ENCODE measurements at regions not wholly inside any gene's neighbourhood (a gene's known extent, or its start where the extent isn't known, plus 50 kb on each side); places are given as distances from the start of the nearest gene placed in this dataset.
A peak's percentile ranks its signal among the peaks of the same experiment; 100 is the strongest.

DNA sequence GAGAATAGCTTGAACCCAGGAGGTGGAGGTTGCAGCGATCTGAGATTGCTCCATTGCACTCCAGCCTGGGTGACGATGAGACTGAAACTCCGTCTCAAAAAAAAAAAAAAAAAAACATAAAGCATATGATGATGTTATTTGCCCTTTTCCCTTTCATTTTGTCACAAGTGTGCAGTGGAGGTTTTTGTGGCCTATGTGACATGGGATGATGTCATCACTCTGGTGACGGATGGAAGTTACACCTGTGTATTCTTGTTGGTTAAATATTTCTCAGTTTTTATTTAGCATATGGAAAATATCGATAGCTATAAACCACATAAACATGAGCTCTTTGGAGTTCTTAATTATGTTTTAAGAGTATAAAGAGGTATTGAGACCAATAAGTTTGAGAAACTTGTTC lies 71.8 kb upstream of the EMX2 start:
- 46% methylated on average over 5 of the region's 5 CpGs for WGBS (ENCODE audit: low lambda C conversion rate)
- intact Hi-C loops (cut with micrococcal nuclease; ENCODE audit: unreplicated experiment) = no loop called here
- Histone ChIP-seq H3K9me3 (ENCODE audit: low read length) (no peaks in the 10 kb centered on the region), H3K4me2 (ENCODE audit: low read depth, low read length) (no peak overlapping the region), H2AFZ (ENCODE audit: low read length) (no peak overlapping the region), H3K36me3 (replicated peaks in 1 of 2; ENCODE audit: control insufficient read depth in 1 of 2, insufficient read depth in 2 of 2, low read length in 2 of 2) (no peaks in the 10 kb centered on the region), H3K9ac (ENCODE audit: insufficient read depth, low read depth, low read length) (no peak overlapping the region), H3K4me3 (replicated peaks in 1 of 3; ENCODE audit: insufficient read depth in 1 of 3, low read depth in 2 of 3, low read length in 3 of 3) (no peak overlapping the region), H3K79me2 (ENCODE audit: insufficient read depth, low read length) (no peaks in the 10 kb centered on the region), H4K20me1 (ENCODE audit: insufficient read depth, low read length) (no peaks in the 10 kb centered on the region), H3K27ac (ENCODE audit: extremely low read length, insufficient read depth, low read length) (no peak overlapping the region), H3K27me3 (ENCODE audit: control insufficient read depth in 1 of 2, insufficient read depth in 2 of 2, low read length in 2 of 2) (no peaks in the 10 kb centered on the region; a peak in 1 of 5 replicates), H3K4me1 (ENCODE audit: insufficient read depth, low read length) (no peaks in the 10 kb centered on the region)
- BruUV-seq (replicated peaks) = no TSS peak
- in situ Hi-C loops (cut with HindIII; ENCODE audit: extremely low pct_ligation_motif_present, low pct_unique_long_range_greater_than_20kb) = no loop called here
- DNase-seq (ENCODE audit: low spot score) (no peak), ATAC-seq (no peak), FAIRE-seq (no peak)
- no peak for TF ChIP-seq GPBP1L1 (CRISPR knock-in tag; IDR thresholded peaks at IDR 0.05)
- no peak for TF ChIP-seq MEIS2 (CRISPR knock-in tag; IDR thresholded peaks at IDR 0.05)
- TF ChIP-seq ZMYM3 (CRISPR knock-in tag; IDR thresholded peaks at IDR 0.05) = no peak
- TF ChIP-seq POLR2AphosphoS5 (IDR thresholded peaks at IDR 0.05; ENCODE audit: low read depth, low read length) = no peak
- TF ChIP-seq ATF7 (IDR thresholded peaks at IDR 0.05) = peak; percentile 89
- TF ChIP-seq ATF7 (CRISPR knock-in tag; IDR thresholded peaks at IDR 0.05) = no peak
- TF ChIP-seq CREB1 (IDR thresholded peaks at IDR 0.05) = peak; percentile 63
- no peak for TF ChIP-seq CREB1 (CRISPR knock-in tag; IDR thresholded peaks at IDR 0.05)
- ChIA-PET POLR2A (no interaction called here), CTCF (ENCODE audit: low intra/inter-chr PET ratio, low total read pairs) (no interaction called here)

DNA sequence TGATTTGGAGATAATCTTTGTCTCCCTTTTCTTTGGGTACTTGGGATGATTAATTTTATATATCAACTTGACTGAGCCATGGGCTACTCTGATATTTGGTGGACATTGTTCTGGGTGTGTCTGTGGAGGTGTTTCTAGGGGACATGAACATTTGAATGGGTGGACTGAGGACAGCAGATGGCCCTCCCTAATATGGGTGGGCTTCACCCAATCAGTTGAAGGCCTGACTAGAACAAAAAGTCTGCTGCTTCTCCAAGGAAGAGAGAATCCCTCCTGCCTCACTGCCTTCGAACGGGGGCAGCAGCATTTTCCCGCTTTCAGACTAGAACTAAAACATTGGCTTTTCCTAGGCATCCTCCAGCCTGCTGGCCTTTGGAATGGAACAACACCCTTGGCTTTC lies 73.9 kb upstream of the EMX2 start:
- ATAC-seq = no peak
- ChIA-PET POLR2A (no interaction called here), CTCF (ENCODE audit: low intra/inter-chr PET ratio, low total read pairs) (no interaction called here)
- Histone ChIP-seq H3K4me1 (ENCODE audit: insufficient read depth, low read length) (no peaks in the 10 kb centered on the region), H3K9ac (ENCODE audit: insufficient read depth, low read depth, low read length) (no peak overlapping the region), H2AFZ (ENCODE audit: low read length) (no peak overlapping the region), H3K4me2 (ENCODE audit: low read depth, low read length) (no peak overlapping the region), H3K9me3 (ENCODE audit: low read length) (no peaks in the 10 kb centered on the region), H4K20me1 (ENCODE audit: insufficient read depth, low read length) (no peaks in the 10 kb centered on the region), H3K4me3 (replicated peaks in 1 of 3; ENCODE audit: insufficient read depth in 1 of 3, low read depth in 2 of 3, low read length in 3 of 3) (no peak overlapping the region), H3K36me3 (replicated peaks in 1 of 2; ENCODE audit: control insufficient read depth in 1 of 2, insufficient read depth in 2 of 2, low read length in 2 of 2) (no peaks in the 10 kb centered on the region), H3K27me3 (ENCODE audit: control insufficient read depth in 1 of 2, insufficient read depth in 2 of 2, low read length in 2 of 2) (no peaks in the 10 kb centered on the region; a peak in 1 of 5 replicates), H3K79me2 (ENCODE audit: insufficient read depth, low read length) (no peaks in the 10 kb centered on the region), H3K27ac (ENCODE audit: extremely low read length, insufficient read depth, low read length) (no peak overlapping the region)
- no peak for DNase-seq (ENCODE audit: low spot score)
- intact Hi-C loops (cut with micrococcal nuclease; ENCODE audit: unreplicated experiment) (no loop called here), in situ Hi-C loops (cut with HindIII; ENCODE audit: extremely low pct_ligation_motif_present, low pct_unique_long_range_greater_than_20kb) (no loop called here)
- WGBS (ENCODE audit: low lambda C conversion rate) = 87% methylated on average over 3 of the region's 3 CpGs
- no peak for FAIRE-seq
- BruUV-seq (replicated peaks) = no TSS peak
- TF ChIP-seq ZNF430 (CRISPR knock-in tag; IDR thresholded peaks at IDR 0.05) = no peak
- TF ChIP-seq PHF20 (CRISPR knock-in tag; IDR thresholded peaks at IDR 0.05) = no peak
- no peak for TF ChIP-seq SRY (CRISPR knock-in tag; IDR thresholded peaks at IDR 0.05)
- no peak for TF ChIP-seq RERE (CRISPR knock-in tag; IDR thresholded peaks at IDR 0.05; ENCODE audit: low read depth)
- TF ChIP-seq TBP (CRISPR knock-in tag; IDR thresholded peaks at IDR 0.05) = no peak
- TF ChIP-seq, protein P1, sequence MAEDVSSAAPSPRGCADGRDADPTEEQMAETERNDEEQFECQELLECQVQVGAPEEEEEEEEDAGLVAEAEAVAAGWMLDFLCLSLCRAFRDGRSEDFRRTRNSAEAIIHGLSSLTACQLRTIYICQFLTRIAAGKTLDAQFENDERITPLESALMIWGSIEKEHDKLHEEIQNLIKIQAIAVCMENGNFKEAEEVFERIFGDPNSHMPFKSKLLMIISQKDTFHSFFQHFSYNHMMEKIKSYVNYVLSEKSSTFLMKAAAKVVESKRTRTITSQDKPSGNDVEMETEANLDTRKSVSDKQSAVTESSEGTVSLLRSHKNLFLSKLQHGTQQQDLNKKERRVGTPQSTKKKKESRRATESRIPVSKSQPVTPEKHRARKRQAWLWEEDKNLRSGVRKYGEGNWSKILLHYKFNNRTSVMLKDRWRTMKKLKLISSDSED (CRISPR knock-in tag; IDR thresholded peaks at IDR 0.05) = no peak

All from HepG2 (cell line).